ENCODE measurements at regions not wholly inside any gene's neighbourhood (a gene's known extent, or its start where the extent isn't known, plus 50 kb on each side); places are given as distances from the start of the nearest gene placed in this dataset.

DNA sequence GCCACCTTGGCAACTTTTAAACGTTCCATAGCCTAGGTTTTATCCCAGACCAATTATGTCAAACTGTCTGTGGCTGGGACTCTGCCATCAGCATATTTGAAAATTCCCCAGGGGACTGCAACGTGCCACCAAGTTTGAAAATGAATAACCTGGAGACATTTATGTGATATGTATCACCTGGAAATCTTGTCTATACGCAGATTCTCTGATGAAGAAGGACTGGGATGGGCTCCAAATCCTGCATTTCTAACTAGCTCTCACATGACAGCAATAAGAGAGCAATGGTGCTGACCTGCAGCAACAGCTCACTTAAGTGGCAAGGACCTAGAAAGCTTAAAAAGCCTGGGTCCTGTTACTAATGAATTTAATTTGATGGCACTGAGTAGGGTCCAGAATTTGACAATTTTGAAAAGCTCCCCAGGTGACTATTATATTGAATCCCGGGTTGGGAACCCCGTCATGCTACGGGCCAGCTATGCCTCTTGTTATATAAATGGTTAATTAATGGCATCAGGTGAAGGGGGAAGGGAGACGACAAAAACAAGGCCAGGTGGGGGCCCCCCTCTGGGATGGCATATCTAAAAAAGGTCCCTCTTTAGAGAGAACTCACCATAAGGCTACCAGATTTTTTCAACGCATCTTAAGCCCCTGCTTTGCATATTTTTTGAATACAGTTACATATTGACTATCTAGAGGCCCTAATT lies 213.7 kb downstream of the ZIC5 start:
- TF ChIP-seq POLR2AphosphoS5 (IDR thresholded peaks at IDR 0.05; ENCODE audit: low read depth, low read length): no peak
- TF ChIP-seq SIN3A (IDR thresholded peaks at IDR 0.05; ENCODE audit: borderline replicate concordance, insufficient read depth, low read length): no peak
- no peak for TF ChIP-seq TAF1 (IDR thresholded peaks at IDR 0.05; ENCODE audit: borderline replicate concordance, insufficient read depth, low read length)

All from PFSK-1 (cell line).